DMS 273 (cell line): ENCODE measurements at regions not wholly inside any gene's neighbourhood (a gene's known extent, or its start where the extent isn't known, plus 50 kb on each side); places are given as distances from the start of the nearest gene placed in this dataset.

Experiments used
- DNase-seq: peaks from one replicate; lab custom pipeline; 2025; ENCODE audit not compliant: unreplicated experiment; lab: John Stamatoyannopoulos, UW

GRCh38 chr20:60354024-60354580 lies 395.9 kb downstream of the CDH26 start:
- no peak for DNase-seq

GRCh38 chr20:60358101-60358500 lies 399.9 kb downstream of the CDH26 start:
- DNase-seq: no peak

- no peak for DNase-seq
Observed at GRCh38 chr20:60359010-60359409, 400.8 kb downstream of the CDH26 start.

GRCh38 chr20:60361761-60362395 lies 403.7 kb downstream of the CDH26 start:
- DNase-seq: no peak

- no peak for DNase-seq
Observed at GRCh38 chr20:60362531-60362930, 404.3 kb downstream of the CDH26 start.

- DNase-seq: no peak
Observed at GRCh38 chr20:60363698-60364097, 405.5 kb downstream of the CDH26 start.

- peak; percentile 26 for DNase-seq
Observed at GRCh38 chr20:60365064-60365666, 406.9 kb downstream of the CDH26 start.

- DNase-seq: no peak
Observed at GRCh38 chr20:60365882-60366281, 407.7 kb downstream of the CDH26 start.

- DNase-seq: no peak
Observed at GRCh38 chr20:60371384-60371783, 413.2 kb downstream of the CDH26 start.

- DNase-seq: no peak
Observed at GRCh38 chr20:60372275-60372674, 414.1 kb downstream of the CDH26 start.

- DNase-seq: no peak
Observed at GRCh38 chr20:60372822-60373221, 414.6 kb downstream of the CDH26 start.

- DNase-seq: no peak
Observed at GRCh38 chr20:60378620-60379019, 420.4 kb downstream of the CDH26 start.

- DNase-seq: no peak
Observed at GRCh38 chr20:60381643-60382400, 423.6 kb downstream of the CDH26 start.

GRCh38 chr20:60389441-60389840 lies 431.2 kb downstream of the CDH26 start:
- no peak for DNase-seq

GRCh38 chr20:60389882-60390281 lies 431.7 kb downstream of the CDH26 start:
- no peak for DNase-seq

GRCh38 chr20:60395991-60396390 lies 437.8 kb downstream of the CDH26 start:
- peak; percentile 32 for DNase-seq

- DNase-seq: no peak
Observed at GRCh38 chr20:60400567-60400966, 442.3 kb downstream of the CDH26 start.

GRCh38 chr20:60402189-60403058 lies 444.2 kb downstream of the CDH26 start:
- DNase-seq: no peak

- DNase-seq: no peak
Observed at GRCh38 chr20:60403105-60403741, 445.0 kb downstream of the CDH26 start.

- DNase-seq: no peak
Observed at GRCh38 chr20:60407011-60407771, 449.0 kb downstream of the CDH26 start.
